Activated CD8-positive, alpha-beta memory T cell treated with anti-CD3 and anti-CD28 coated beads, Interleukin-2, amount 50 U/mL, for 48 hours (primary cell): ENCODE measurements at regions not wholly inside any gene's neighbourhood (a gene's known extent, or its start where the extent isn't known, plus 50 kb on each side); places are given as distances from the start of the nearest gene placed in this dataset.

Experiments
- DNase-seq: peaks from one replicate; pipeline ENCODE4 v3.0.0-alpha.2; 2020

DNA sequence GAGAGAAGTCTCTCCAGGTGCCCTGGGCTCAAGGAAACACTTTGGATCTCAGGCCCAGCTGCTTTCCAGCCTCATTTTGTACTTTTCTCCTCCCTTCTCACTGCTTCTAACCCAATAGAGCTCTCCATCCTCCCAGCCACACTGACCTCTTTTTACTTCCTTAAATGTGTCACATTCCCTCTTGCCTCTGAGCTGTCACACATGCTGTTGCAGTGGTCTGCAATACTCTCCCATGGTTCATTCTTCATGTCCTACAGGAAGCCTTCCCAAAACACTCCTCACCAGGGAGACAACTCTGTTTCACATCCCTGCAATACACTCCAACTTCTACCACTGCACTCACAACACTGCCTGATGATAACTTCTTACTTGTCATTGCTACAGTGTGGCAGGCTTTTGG lies 242.1 kb upstream of the DYNLRB2 start:
- DNase-seq: no peak

GRCh38 chr16:80296034-80296433 lies 244.8 kb upstream of the DYNLRB2 start:
- no peak for DNase-seq

GRCh38 chr16:80294172-80294571 lies 246.6 kb upstream of the DYNLRB2 start:
- DNase-seq: no peak

DNA sequence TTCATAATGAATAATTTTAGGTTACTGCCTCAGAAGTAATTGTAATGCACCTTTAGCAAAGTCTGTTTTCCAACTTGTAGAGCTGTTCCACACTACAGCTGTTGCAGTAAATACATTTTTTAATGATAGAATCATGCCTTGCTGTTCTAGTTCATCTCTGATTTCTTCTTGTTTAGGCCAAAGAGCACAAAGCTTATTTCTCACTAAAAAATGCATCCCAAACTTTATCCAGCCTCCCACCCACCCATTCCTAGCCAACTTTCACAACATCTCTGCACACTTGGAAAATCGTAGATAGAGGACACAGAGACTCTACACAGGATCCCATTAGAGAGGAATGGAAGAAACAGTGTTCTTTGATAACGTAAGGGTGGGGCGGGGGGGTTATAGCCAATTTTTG lies 252.2 kb upstream of the DYNLRB2 start:
- DNase-seq: no peak

DNA sequence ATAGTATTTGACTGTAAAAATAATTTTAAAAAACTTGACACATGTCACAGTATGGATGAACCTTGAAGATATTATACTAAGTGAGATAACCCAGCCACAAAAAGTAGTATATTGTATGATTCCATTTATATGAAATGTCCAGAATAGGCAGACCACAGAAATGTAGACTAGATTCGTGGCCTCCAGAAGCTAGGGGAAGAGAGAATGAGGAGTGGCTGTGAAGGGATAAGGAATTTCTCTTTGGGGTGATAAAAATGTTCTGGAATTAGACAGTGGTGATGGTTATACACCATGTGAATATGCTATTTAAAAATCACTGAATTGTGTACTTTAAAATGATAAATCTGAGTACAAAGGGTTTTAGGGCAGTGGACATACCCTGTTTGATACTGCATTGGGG lies 253.1 kb upstream of the DYNLRB2 start:
- no peak for DNase-seq

DNA sequence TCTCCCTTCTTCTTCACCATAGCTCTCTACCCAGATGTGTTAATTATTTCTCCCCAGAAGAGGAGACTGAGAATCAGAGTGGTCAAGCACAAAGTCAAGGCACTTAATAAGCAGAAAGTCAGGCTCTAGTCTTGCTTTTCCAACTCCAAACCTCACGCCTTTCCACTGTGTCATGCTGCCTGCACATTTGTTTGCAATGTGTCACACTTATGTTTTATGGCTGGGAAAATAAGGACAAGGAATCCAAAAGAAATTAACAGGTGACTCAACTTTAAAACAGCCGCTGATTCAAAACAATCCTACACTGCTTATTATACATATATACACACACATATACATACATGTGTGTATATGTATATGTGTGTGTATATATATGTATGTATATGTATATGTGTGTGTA lies 255.7 kb upstream of the DYNLRB2 start:
- DNase-seq: no peak

- no peak for DNase-seq
Observed at GRCh38 chr16:80283466-80284392, 257.1 kb upstream of the DYNLRB2 start.

DNA sequence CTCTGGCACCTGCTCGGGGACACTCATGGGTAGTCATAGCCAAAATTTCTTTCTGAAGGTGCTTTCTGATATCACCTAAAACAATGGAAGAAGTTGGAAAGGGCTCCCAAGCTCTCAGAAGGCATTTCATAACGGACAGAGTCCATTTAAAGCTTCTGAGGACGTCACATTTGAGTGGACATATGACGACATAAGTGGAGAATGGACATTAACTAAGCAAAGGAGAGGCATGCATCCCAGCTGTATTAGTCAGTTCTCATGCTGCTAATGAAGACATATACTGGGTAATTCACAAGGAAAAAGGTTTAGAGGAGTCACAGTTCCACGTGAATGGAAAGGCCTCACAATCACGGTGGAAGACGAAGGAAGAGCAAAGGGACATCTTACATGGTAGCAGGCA lies 260.2 kb upstream of the DYNLRB2 start:
- no peak for DNase-seq

GRCh38 chr16:80279656-80280055 lies 261.1 kb upstream of the DYNLRB2 start:
- no peak for DNase-seq

- DNase-seq: no peak
Observed at GRCh38 chr16:80277182-80277581, 263.6 kb upstream of the DYNLRB2 start.

DNA sequence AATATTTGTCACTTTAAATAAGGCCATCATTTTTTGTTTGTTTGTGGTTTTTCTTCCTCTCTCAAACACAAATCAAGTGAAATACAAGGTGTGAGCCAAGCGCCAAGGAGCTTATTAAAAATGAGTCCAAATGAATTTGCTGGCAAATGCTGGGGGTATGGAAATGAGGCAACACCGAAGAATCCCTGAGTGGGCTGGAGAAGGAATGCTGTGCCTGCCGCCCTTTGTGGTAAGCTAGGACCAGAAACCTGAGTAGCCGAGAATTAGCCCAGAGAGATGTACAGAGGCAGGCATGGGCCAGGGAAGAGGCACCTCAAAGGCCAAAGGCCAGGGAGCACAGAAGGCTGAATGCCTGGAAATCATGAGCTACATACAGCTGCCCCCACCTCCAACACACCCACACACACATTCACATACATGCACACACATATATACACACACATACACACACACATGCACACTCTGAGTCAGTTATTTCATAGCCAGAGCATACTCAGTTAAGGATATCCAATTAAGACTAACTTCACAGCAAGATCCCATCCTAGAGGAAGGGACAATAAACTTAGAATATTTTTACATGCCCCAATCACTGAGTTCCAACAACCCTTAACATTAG lies 266.1 kb upstream of the DYNLRB2 start:
- DNase-seq: no peak

GRCh38 chr16:80273635-80274538 lies 266.9 kb upstream of the DYNLRB2 start:
- DNase-seq: no peak

DNA sequence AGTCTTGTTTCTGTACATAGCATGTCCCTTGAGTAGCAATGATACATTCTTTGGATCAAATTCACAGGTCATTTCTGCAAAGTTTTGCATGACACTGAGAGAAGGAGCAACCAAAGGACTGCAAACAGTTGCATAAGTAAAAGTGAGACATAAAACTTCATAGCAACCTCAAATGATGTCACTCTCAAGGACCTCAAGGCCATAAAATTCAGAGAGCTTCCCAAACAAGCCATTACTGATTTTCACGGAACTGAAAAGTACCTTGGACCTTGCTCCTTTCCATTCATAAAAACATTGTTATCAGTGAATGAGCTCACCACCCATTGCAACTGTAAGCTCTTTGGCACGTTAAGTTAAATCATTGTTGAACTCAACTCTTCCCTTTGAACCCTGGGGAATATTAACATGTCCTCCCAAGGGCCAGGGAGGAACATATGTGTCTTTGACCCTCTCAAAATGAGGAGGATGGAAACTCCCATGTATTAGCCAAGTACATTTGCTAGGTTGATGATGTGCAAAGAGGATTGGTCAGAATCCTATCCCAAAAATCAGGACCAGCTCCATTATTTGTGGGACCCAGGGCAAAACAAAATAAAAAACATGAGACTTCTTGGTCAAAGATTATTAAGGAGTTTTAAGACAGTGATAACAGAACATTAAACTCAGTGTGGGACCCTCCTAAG lies 275.0 kb upstream of the DYNLRB2 start:
- no peak for DNase-seq

DNA sequence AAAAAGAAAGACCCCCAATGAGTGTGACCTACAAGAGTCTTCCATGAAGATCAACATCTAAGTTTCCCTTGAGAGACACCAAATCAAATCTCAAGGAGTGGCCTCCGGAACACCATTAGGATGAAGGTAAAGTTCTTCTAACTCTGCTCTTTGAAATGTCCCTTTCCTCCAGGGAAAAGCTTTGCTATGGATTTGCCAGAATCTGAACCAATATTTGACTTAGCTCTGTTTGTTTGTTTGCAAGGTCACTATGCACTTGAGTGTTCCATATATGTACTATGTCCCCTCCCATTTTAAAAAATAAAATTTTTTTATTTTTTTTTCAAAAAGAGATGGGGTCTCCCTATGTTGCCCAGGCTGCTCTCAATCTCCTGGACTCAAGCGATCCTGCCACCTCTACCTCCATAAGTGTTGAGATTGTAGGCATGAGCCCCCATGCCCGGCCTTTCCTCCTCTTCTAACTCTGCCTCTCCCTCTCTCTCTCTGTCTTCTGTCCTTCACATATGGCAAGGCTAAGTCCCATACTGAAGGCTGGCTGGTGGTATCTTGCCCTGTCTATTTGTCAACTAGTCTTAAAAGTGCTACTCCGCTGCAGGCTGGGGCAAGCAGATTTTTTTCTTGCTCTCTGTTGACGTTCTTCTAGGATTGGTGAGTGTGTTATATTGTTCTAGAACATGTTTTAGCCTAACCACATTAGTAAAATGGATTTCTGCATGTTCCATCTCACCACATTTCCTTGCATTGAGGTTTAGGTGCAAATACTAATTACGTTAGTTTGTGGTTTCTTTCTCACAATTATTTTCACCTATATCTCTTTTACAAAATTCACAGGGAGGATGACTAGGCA lies 276.7 kb upstream of the DYNLRB2 start:
- no peak for DNase-seq

GRCh38 chr16:80263181-80263823 lies 277.5 kb upstream of the DYNLRB2 start:
- DNase-seq: no peak

DNA sequence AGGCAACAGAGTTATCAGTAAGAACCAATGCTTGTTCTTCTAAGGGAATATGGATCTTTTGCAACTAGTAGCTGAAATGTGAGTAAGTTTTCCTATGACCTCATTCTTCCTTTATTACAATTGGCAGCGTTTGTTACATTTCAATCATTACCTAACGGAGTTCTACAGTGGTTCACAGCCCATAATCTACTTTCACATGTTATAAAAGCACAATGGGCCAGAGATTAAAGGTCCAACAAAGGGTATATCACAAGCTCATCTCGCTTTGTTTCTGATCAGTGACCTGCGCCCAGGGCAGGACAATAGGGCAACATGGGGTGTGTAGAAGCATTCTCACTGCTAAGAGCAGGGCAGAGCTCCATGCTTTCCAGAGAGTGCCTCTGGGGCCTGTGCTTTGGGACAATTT lies 279.9 kb upstream of the DYNLRB2 start:
- no peak for DNase-seq

- DNase-seq: no peak
Observed at GRCh38 chr16:80259290-80259805, 281.4 kb upstream of the DYNLRB2 start.

- DNase-seq: no peak
Observed at GRCh38 chr16:80258407-80258806, 282.4 kb upstream of the DYNLRB2 start.

DNA sequence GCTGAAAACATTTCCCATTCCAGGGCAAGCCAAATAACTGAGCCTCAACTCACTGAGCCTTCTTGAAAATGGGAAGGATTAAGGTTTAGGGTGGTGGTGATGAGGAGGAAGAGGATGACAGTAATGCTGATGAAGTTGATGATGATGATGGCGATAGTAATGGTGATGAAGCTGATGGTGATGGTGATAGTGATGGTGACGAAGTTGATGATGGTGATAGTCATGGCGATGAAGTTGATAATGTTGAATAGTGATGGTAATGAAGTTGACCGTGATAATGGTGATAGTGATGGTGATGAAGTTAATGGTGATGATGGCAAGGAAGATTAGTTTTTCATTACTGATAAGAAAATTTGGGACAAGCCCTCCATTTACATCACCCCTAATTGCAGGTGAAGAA lies 285.8 kb upstream of the DYNLRB2 start:
- no peak for DNase-seq

DNA sequence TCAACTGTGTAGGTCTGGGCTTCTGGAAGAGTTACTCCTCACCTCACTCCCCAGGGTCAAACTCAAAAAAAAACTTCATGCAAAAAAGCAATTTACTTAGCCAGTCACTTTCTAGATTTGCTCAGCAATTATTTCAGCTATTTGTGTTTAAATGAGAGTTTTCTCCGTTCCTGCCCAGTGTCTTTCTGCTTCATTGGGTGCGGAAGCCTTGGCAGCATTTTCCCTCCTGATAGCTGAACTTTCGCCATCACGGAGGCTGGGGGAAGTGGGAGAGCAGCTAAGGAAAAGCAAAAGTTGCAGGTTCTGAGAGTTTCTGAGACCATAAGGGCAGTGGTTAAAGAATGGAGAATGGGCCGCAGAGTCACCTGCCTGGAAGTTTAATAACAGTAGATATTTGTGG lies 287.1 kb upstream of the DYNLRB2 start:
- DNase-seq: no peak

GRCh38 chr16:80250381-80250780 lies 290.4 kb upstream of the DYNLRB2 start:
- no peak for DNase-seq
